HG02798 (cell line): ENCODE measurements at regions not wholly inside any gene's neighbourhood (a gene's known extent, or its start where the extent isn't known, plus 50 kb on each side); places are given as distances from the start of the nearest gene placed in this dataset.
"Not testable (repeated sequence)": the region's sequence is repeated elsewhere in the genome, so short reads cannot be mapped to it uniquely, and the experiment has no call there.

Experiments used
- ATAC-seq: cut with Tn5 transposase; IDR thresholded peaks from one replicate; pipeline ENCODE4 v1.9.1; 2021; ENCODE audit warnings: mild to moderate bottlenecking; ENCODE audit not compliant: unreplicated experiment, poor library complexity

DNA sequence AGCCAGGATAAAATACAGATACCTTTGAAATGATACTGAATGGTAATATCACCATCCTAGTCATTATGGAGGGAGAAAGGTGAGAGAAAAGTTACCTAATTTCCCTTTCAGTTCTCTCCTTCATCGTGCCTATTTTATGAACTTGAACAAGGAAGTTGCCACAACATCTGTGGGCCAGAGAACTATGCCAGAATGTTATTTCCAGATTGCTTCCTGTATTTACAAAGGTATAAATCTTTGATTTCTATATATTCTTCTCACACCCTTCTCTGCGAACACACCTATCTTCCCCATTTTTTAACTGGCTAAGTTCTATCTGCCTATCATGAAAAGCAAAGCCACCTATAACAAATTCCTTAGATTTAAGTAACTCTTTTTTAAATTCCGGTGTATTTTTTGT, 163.6 kb upstream of the GRM7 start:
- no peak for ATAC-seq

DNA sequence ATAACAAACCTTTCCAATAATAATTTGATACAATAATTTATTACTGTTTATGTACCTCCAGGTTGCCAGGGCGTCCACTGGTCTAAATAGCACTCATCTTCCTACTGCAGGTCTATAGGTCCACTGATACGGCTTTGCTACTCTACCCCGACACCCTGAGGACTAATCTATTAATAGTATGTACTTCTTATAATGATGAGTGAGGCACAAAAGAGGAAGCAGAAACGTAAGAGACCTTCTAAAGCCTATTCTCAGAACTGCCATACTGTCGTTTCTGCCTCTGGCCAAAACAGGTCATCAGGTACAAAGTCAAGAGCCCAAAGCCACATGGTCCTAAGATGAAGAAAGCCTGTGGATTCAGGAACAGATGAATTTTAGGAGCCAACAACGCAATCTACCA, 163.2 kb upstream of the GRM7 start:
- no peak for ATAC-seq

DNA sequence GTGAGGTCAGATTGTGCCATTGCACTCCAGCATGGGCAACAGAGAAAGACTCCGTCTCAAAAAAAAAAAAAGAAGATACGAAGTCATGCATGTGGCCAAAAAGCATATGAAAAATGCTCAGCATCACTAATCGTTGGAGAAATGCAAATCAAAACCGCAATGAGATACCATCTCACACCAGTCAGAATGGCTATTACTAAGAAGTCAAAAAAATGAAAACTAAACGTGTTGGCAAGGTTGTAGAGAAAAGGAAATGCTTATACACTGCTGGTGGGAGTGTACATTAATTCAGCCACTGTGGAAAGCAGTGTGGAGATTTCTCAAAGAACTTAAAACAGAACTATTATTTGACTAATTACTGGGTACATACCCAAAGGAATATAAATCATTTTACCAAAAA, 156.1 kb upstream of the GRM7 start:
- not testable (repeated sequence) for ATAC-seq

DNA sequence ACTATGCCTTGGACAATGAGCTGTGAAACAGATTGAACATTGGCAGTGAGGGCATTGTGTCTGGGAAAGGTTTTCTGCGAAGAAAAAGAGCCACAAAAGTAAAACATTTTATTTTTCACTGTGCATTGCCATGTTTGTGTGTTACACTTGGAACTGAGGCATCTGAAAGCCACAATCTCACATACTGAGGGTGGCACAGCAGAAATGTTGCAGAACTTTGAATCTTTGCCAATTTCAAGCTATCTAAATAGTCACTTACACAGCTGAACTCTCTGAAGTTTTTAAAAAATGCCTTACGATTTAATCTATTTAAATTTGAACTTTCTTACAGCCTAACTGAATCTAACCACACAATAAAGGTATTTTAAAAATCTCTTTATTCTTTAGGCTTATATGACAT, 154.1 kb upstream of the GRM7 start:
- no peak for ATAC-seq

DNA sequence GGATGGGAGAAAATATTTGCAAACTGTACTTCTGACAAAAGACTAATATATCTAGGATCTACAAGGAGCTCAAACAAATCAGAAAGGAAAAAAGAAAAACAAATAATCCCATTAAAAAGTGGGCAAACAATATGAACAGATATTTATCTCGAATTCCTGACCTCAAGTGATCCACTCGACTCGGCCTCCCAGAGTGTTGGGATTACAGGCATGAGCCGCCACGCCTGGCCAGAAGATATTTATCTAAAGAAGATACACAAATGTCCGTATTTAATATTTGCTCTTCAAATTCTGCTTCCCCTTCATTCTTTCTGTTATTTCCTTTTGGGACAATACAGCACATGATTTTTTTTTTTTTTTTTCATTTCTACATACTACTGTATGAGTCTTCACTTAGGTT, 151.7 kb upstream of the GRM7 start:
- ATAC-seq, result no peak

DNA sequence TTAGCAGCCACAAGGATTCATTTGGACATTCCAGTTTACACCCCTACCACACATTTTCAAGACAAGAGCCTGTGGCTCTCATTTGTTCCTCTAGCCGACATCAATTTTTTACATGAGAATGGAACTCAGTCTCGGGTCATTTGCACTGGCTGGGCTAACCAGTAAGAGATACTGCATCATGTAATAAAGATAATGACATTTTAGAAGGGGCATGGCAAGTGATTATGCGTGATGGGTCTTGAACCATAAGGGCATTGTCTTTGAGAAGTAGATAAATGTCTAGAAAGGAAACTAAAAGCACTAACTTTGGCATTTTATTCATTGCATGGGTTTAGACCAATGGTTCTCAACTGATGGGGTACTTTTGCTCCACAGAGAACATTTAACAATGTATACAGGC, 146.0 kb upstream of the GRM7 start:
- no peak for ATAC-seq

DNA sequence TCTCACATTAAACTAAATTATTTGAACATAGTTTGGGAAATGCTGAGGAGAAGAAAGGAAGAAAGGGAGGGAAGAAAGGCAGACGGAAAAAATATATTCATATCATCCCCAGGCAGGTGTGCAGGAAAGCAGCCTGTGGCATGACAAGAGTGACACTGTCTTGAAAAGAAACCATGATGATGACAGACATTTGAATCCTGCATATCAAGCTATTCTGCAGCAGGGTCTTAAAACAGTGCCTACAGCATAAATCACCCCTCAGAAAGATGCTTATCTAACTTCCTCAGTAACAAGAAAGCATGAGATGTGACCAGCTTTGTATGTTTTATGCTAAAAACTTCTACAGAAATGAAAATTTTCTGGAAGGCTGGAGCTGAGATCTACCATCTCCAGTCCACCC, 144.5 kb upstream of the GRM7 start:
- ATAC-seq, result no peak

DNA sequence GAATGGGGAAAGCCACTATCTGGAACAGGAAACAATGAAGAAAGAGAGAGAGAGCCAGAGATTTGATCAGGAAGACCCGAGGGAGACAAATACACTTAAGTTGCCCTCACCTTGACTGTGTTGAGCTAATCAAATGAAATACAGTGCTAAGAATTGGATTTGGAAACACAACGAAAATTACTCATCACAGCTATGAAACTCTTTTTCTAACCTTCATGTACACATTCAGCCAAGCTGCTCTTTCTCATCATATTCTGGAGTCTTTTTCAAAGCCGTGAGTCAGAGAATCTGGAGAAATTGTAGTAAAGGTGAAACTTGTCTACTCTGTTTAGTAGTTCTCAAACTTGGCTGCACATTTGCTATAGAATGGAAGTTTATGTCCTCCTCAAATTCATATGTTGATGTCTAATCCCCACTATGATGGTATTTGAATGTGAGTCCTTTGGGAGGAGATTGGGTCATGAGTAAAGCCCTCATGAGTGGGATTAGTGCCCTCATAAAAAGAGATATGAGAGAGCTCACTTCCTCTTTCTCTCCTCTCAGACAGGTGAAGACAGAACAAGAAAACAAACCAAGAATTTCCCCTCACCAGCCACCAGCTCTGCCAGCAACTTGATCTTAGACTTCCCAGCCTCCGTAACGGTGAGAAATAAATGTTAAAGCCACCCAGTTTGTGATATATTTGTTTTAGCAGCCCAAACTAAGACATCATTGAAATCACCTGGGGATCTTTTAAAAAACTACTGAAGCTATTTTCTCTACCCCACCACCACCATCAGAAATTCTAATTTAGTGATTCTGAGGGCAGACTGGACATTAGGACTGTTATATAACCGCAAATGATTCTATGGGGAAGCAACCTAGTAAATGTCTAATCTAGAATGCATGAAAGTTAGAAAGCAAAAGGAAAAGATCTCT, 143.6 kb upstream of the GRM7 start:
- peak; percentile 96 for ATAC-seq

DNA sequence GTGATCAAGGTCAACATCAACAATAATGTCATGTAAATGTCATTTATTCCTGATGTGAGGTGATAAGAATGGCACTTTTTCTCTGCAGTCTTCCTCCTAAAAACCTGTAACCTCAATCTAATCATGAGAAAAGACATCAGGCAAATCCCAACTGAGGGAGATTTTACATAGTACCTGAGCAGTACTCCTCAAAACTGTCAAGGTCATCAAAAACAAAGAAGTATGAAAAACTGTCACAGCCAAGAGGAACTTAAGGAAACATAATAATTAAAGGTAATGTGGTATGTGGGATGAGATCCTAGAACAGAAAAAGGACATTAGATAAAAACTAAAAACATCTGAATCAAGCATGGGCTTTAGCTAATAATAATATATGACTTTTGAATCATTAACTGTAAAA, 140.9 kb upstream of the GRM7 start:
- ATAC-seq, result no peak

DNA sequence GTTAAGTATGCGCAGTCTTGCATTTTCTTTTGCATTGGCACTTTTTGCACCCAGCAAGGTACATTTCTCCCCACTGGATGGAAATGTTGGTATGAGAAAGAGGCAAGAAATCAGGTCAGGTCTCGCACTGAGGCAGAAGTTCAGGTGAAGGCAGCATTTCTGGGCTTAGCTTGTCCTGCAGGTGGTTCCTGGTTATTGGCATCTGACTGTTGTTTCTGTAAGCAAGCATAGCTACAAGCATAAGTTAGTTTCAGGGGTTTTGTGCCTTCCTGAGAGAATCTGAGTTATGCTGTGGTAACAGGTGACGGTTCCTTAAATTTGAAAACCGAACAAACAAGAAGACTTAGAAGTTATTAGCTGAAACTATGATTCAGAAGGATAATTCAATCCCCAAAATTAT, 139.4 kb upstream of the GRM7 start:
- ATAC-seq, result no peak

DNA sequence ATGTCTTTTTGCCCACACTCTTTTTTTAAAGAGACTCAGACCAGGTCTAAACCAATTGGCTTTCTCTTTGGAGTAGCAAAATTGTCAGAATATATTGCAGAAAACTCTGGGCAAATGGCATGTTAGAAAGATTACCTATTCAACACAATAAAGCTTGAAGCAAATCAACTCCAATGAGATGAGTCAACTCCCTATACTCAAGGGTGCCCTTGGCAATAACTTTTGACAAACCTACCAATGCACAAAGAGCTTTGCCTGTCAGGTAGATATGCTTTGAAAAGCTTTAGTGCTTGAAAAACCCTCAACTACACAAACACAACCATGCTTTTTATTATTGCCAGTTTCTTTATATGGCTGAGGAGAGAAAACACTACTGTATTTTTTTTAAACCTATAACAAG, 137.7 kb upstream of the GRM7 start:
- ATAC-seq, result no peak

DNA sequence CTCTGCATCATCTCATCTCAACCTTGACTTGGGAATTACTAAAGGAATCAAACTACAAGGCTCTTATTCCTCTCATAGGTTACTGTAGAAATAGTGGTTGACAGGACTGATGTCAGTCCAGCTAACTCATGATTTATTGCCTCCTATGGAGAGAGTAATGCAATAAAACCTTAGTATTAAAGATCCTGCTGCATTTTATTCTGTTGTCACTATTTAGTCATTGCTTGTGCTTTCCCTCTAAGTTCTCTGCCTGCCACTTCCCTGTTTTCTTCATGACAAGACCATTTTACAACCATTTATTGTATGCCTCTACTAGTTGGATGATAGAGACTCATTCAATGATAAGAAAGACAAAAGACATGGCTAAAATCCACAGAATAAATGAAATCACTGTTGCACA, 134.1 kb upstream of the GRM7 start:
- ATAC-seq, result no peak

DNA sequence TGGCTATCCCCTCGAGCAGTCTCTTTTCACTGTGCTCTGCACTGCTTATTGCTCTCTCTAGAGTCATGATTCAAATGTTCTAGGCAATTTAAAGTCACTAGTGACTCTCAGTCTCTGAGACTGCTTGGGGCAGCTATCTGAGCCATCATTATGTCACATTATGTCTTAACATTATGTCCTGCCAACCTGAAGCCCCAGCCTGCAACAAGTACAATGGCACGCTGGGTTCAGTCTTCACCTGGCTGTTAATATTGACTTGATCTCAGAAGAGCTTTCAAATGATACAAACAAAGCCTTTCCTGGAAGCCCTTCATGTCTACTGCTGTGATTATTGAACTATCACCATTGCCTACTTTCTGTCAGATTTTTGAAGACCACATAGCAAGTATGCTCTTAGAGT, 128.1 kb upstream of the GRM7 start:
- ATAC-seq, result no peak

DNA sequence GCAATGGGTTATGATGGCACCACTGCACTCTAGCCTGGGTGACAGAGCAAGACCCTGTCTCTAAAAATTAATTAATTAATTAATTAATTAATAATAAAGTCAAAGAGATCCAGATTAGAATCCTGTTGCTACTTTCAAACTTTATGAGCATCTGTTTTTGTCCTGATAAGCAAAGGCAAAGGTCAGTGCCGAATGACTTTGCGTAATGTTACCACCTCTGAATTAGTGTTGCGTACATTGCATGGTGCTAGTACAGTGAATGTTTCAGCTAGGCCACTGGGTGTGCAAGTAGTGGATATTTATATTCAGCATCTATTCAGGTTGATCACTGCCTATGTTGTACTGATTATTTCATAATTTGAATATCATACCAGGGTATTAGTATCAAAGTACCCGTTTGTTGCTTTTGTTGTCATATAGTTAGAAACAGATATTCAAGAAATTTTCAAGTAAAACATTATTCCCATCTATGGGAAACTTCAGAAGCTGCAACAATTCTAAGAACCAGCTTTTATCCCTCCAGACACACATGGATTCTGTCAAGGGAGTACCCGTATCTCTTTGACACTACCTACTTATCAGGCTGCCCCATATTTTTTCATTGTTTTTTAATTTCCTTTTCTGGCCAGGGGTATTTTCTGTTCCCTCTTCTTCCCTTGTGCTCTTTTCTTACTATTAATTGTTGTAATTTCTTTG, 127.1 kb upstream of the GRM7 start:
- no peak for ATAC-seq

DNA sequence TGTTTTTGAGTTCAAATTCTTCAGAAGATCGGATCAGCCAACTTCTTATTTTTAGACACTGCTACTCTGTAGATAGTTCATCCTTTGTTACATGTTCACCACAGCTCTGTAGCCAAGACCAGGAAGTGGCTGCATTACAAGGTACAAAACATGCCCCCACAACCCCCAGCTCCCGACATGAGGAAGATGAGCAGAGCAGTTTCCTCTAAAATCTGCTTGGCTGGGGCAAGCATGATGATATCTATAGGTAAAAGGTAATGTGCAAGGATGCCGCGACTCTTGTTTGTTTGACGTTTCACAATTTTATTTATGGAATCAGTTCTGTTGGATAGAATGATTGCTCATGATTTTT, 126.5 kb upstream of the GRM7 start:
- ATAC-seq, result no peak

DNA sequence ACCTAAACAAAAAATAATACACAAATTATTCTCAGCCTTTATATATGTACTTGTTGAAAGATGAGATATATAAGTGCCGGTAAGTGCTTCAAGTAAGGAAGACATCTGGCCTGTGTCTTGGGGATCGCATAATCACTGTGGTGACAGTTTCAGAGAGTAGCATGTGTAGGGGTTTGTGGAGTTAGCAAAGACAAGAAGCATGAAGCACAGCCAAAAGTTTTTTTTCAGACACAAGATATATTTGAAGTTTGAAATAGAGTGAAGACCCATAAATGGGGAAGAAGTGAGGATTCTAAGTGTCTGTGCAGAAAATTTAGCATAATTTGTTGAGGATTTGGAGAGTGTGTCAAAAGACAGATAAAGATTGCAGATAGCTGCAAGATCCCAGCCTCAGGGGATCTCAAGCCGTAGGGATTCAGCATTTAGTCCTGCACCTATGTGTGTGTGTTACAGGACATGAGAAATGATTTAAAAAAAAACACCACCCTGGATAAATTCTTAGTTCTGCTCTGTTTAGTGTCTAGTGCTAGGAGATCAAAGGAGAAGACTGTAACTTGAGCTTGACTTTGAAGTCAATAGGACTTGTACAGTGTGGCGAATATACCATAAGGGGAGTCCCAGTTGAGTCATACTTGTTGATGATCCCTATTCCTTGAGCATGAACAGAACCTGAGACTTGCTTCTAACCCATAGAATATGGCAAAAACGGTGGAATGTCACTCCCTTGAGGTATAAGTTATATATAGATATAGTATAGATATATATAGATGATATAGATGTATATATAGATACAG, 123.9 kb upstream of the GRM7 start:
- no peak for ATAC-seq

DNA sequence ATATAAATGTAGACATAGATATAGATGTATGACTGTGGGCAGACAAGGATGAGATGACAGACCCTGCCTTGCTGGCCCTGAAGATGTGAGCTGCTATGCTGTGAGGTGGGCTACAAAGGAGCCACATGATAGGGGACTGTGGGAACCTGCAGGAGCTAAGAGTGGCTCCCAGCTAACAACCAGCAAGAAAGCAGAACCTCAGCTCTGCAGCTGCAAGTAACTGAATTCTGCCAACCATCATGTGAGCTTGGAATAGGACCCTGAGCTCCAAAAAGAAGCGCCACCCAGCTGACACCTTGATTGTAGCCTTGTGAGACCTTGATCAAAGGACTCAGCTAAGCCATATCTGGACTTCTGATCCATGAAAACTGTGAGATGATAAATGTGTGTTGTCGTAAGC, 123.3 kb upstream of the GRM7 start:
- ATAC-seq, result no peak

DNA sequence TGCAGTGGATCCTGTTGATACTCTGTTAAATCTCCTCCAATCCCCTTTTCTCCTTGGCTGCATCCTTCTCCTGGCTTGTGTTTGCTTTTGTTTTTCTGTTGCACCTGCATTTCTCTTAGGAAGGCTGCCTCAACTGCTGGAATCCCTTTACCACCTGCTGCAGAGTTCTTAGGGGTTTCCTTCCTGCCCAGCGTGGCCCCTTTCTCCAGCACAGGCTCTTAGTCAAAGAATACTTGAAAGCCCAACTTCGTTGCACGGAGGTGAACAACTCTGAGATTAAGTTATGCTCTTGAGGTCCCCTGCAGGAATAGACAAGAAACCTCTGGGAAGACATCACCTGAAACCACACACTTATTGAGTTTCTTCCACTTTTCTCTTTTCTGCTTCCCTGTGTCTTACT, 121.6 kb upstream of the GRM7 start:
- no peak for ATAC-seq

DNA sequence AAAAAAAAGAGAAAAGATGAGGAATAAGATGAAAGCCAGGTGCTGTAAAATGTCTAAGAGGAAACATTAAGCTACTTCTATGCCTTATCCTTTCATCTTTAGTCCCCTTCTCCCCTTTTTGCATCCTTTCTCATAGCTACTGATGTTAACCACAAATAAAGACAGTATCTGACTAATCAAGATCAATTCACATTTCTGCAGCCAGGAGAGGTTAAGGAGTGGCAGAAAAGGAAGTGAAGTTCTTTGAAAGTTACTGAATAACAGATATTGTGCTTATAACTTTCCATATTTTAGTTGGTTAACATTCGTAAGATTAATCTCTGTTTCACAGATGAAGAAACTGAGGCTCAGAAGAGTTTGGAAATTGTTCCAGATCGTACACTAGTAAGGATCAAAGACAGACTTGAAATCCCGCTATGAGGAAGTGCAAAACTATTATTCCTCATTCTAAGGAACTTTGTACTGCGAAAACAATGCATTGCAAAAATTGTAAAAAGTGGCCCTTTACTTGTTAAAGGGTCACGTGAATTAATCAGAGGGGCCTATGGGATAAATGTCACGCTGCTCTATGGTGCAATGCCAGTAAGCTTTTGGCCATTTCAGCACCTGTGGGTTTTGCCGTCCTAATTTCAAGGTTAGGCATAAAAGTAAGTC, 117.7 kb upstream of the GRM7 start:
- no peak for ATAC-seq

DNA sequence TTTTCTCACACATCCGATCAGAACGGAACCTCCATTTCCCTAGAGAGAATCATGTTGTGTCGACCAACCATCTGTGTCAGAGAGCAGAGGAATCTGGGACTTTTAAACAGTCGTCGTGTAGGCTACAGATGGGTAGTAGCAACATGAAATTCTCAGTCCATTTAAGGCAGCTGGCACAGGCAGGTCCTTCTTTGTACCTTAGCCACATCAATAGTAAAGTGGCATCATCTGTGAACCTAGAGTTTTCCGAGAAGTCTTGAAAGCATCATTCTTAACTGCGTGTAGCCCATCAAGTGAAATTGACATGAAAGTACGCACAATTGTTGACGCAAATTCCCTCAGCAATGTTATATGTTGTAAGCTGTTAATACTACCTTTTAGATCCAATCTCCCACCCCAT, 114.5 kb upstream of the GRM7 start:
- no peak for ATAC-seq

DNA sequence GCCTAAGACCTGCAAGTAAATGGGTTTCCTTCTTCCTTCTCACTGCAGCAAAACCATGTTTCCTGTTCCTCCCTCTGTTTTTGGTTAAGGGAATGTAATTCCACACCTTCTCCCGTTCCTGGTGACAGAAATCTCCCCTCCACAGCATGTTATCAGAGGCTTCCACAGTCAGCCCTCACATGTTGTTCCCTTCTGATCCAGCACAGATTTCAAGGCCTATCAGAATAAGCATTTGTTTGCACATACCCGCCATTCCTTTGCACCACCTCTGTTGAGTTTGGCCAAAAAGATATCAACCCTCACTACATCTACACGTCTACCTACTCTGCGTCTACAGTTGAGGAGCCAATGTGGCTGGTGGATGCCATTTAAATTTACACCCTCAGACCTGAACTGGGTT, 113.9 kb upstream of the GRM7 start:
- ATAC-seq, result no peak
